ENCODE measurements at regions not wholly inside any gene's neighbourhood (a gene's known extent, or its start where the extent isn't known, plus 50 kb on each side); places are given as distances from the start of the nearest gene placed in this dataset.
"Not testable (repeated sequence)": the region's sequence is repeated elsewhere in the genome, so short reads cannot be mapped to it uniquely, and the experiment has no call there.

- DNase-seq = no peak
These were observed 542.8 kb downstream of the GRXCR1 start for GRCh38 chr4:43435291-43435690.

GRCh38 chr4:43452948-43453347 lies 560.4 kb downstream of the GRXCR1 start:
- no peak for DNase-seq

GRCh38 chr4:43456383-43456782 lies 563.9 kb downstream of the GRXCR1 start:
- no peak for DNase-seq

GRCh38 chr4:43457866-43458265 lies 565.4 kb downstream of the GRXCR1 start:
- DNase-seq = no peak

- DNase-seq = no peak
These were observed 565.8 kb downstream of the GRXCR1 start for GRCh38 chr4:43458293-43458692.

- no peak for DNase-seq
These were observed 579.4 kb downstream of the GRXCR1 start for GRCh38 chr4:43471950-43472349.

GRCh38 chr4:43481526-43481925 lies 589.0 kb downstream of the GRXCR1 start:
- DNase-seq = no peak

- DNase-seq = no peak
These were observed 592.7 kb downstream of the GRXCR1 start for GRCh38 chr4:43485196-43485595.

- DNase-seq = no peak
These were observed 603.7 kb downstream of the GRXCR1 start for GRCh38 chr4:43496188-43496587.

GRCh38 chr4:43496602-43497001 lies 604.1 kb downstream of the GRXCR1 start:
- DNase-seq = no peak

- not testable (repeated sequence) for DNase-seq
These were observed 613.3 kb downstream of the GRXCR1 start for GRCh38 chr4:43505823-43506222.

- no peak for DNase-seq
These were observed 619.7 kb downstream of the GRXCR1 start for GRCh38 chr4:43512253-43512652.

- no peak for DNase-seq
These were observed 633.1 kb downstream of the GRXCR1 start for GRCh38 chr4:43525646-43526045.

- no peak for DNase-seq
These were observed 655.0 kb downstream of the GRXCR1 start for GRCh38 chr4:43547561-43547960.

- no peak for DNase-seq
These were observed 658.6 kb downstream of the GRXCR1 start for GRCh38 chr4:43550981-43551627.

- no peak for DNase-seq
These were observed 663.7 kb downstream of the GRXCR1 start for GRCh38 chr4:43556262-43556661.

GRCh38 chr4:43560047-43560446 lies 667.5 kb downstream of the GRXCR1 start:
- DNase-seq = no peak

GRCh38 chr4:43564107-43564506 lies 671.6 kb downstream of the GRXCR1 start:
- no peak for DNase-seq

- no peak for DNase-seq
These were observed 672.1 kb downstream of the GRXCR1 start for GRCh38 chr4:43564591-43564990.

GRCh38 chr4:43567644-43568043 lies 675.1 kb downstream of the GRXCR1 start:
- no peak for DNase-seq

- no peak for DNase-seq
These were observed 694.3 kb downstream of the GRXCR1 start for GRCh38 chr4:43586813-43587212.

GRCh38 chr4:43587758-43588157 lies 695.2 kb downstream of the GRXCR1 start:
- DNase-seq = no peak

GRCh38 chr4:43607400-43607799 lies 714.9 kb downstream of the GRXCR1 start:
- DNase-seq = no peak

- no peak for DNase-seq
These were observed 715.4 kb downstream of the GRXCR1 start for GRCh38 chr4:43607827-43608461.

Measured in right lung (tissue), 2 donors.